GM23338 (cell line): ENCODE measurements at regions not wholly inside any gene's neighbourhood (a gene's known extent, or its start where the extent isn't known, plus 50 kb on each side); places are given as distances from the start of the nearest gene placed in this dataset.

ENCODE experiments used
- EZH2 ChIP-seq: fragments of 200-600 bp; sonication (generic); IDR thresholded peaks from one replicate; pipeline ENCODE4 v1.8.0; 2017; ENCODE audit warnings: antibody characterized with exemption, mild to moderate bottlenecking, low read depth; ENCODE audit not compliant: unreplicated experiment
- ZNF114 ChIP-seq: fragments of 250-450 bp; sonication (Bioruptor Pico); IDR thresholded peaks from 2 replicates; pipeline ENCODE4 v1.5.0; 2020; ENCODE audit warnings: mild to moderate bottlenecking, moderate library complexity
- TF ChIP-seq, protein P1 (sequence below), 2 experiments: fragments of 200-600 bp in 1 of 2; sonication (generic) in 1 of 2; conservative IDR thresholded peaks; 2 replicates each; pipeline versions ENCODE4 v1.5.1 to v1.6.1; 2016 to 2017; ENCODE audit warnings: antibody characterized with exemption in 2 of 2, low read depth in 2 of 2, mild to moderate bottlenecking in 2 of 2, moderate library complexity in 1 of 2

DNA sequence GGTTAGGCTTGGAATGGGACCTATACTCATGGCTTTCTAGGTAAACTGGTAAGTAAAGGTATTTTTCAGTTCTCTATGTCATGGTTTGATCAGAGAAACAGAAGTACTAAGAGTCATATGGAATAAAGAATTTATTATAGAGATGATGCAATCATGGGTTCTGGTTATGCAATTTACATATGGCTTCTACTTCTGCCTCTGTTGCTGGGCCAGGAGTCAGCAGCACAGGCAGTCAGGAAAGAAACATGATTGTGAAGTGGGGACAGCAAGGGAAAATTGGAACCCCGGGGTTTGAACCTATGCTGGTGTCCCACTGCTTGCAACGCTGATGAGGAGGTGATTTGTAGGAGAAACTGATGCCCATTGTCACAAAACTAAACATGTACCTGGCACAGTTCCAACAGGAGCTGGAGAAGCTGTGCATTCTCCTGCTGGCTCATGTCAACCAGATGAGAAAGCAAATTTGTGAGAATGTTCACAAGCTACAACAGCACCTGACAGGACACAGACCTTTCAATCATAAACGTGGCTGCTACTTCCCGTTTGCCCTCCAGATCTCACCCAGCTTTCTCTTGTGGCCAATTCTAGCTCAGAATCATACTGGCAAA lies 887.1 kb downstream of the TFAP2A start:
- TF ChIP-seq EZH2 = no peak
- no peak for TF ChIP-seq ZNF114 (CRISPR knock-in tag)
- TF ChIP-seq, protein P1, sequence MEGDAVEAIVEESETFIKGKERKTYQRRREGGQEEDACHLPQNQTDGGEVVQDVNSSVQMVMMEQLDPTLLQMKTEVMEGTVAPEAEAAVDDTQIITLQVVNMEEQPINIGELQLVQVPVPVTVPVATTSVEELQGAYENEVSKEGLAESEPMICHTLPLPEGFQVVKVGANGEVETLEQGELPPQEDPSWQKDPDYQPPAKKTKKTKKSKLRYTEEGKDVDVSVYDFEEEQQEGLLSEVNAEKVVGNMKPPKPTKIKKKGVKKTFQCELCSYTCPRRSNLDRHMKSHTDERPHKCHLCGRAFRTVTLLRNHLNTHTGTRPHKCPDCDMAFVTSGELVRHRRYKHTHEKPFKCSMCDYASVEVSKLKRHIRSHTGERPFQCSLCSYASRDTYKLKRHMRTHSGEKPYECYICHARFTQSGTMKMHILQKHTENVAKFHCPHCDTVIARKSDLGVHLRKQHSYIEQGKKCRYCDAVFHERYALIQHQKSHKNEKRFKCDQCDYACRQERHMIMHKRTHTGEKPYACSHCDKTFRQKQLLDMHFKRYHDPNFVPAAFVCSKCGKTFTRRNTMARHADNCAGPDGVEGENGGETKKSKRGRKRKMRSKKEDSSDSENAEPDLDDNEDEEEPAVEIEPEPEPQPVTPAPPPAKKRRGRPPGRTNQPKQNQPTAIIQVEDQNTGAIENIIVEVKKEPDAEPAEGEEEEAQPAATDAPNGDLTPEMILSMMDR (conservative IDR thresholded peaks at IDR 0.05; ENCODE audit: low read depth in 2 of 2) = no peak
